Neural cell (in vitro differentiated cells): ENCODE measurements at regions not wholly inside any gene's neighbourhood (a gene's known extent, or its start where the extent isn't known, plus 50 kb on each side); places are given as distances from the start of the nearest gene placed in this dataset.

Experiments
- H2AFZ ChIP-seq: fragments of 200-600, 300-800 bp; sonication (generic), shearing (Covaris generic); 2 replicates; pipeline ENCODE4 v1.6.0; 2014; ENCODE audit warnings: low read depth, mild to moderate bottlenecking, antibody characterized with exemption, low read length, moderate library complexity
- H3F3A ChIP-seq: fragments of 200-600 bp; shearing (Covaris generic); 2 replicates; pipeline ENCODE4 v1.6.1; 2016; ENCODE audit warnings: mild to moderate bottlenecking, moderate library complexity, mixed read lengths, antibody characterized with exemption, low read length; ENCODE audit not compliant: insufficient read depth, poor library complexity, severe bottlenecking
- H3K27ac ChIP-seq: fragments of 200-600, 300-800 bp; sonication (generic), shearing (Covaris generic); 2 replicates; pipeline ENCODE4 v1.5.1; 2014; ENCODE audit warnings: mild to moderate bottlenecking, low read length, moderate library complexity
- H3K27me3 ChIP-seq: fragments of 300-800, 200-600 bp; sonication (generic), shearing (Covaris generic); 2 replicates; pipeline ENCODE4 v1.6.0; 2014; ENCODE audit warnings: mild to moderate bottlenecking, low read depth, low read length, moderate library complexity; ENCODE audit not compliant: insufficient read depth
- H3K36me3 ChIP-seq: fragments of 300-800, 200-600 bp; sonication (generic), shearing (Covaris generic); 2 replicates; pipeline ENCODE4 v1.5.1; 2014; ENCODE audit warnings: mild to moderate bottlenecking, antibody characterized with exemption, low read length, moderate library complexity; ENCODE audit not compliant: insufficient read depth
- H3K4me2 ChIP-seq: fragments of 300-800, 200-600 bp; sonication (generic), shearing (Covaris generic); 2 replicates; pipeline ENCODE4 v1.6.0; 2014; ENCODE audit warnings: mild to moderate bottlenecking, low read length
- H3K4me3 ChIP-seq: fragments of 300-800, 200-600 bp; sonication (generic), shearing (Covaris generic); 2 replicates; pipeline ENCODE4 v1.5.1; 2014; ENCODE audit warnings: mild to moderate bottlenecking, low read length, moderate library complexity
- H3K79me2 ChIP-seq: fragments of 200-600 bp; shearing (Covaris generic); replicated peaks from 2 replicates; pipeline ENCODE4 v1.6.0; 2014; ENCODE audit warnings: mild to moderate bottlenecking, low read length, moderate library complexity; ENCODE audit not compliant: insufficient read depth
- H3K9ac ChIP-seq: fragments of 300-800, 200-600 bp; sonication (generic), shearing (Covaris generic); 2 replicates; pipeline ENCODE4 v1.6.1; 2016; ENCODE audit warnings: mild to moderate bottlenecking, low read length, mixed read lengths
- H3K9me2 ChIP-seq: fragments of 200-600 bp; shearing (Covaris generic); 2 replicates; pipeline ENCODE4 v1.6.1; 2016; ENCODE audit warnings: mild to moderate bottlenecking, low read length, mixed read lengths; ENCODE audit not compliant: insufficient read depth
- H3K9me3 ChIP-seq: fragments of 200-600, 300-800 bp; sonication (generic), shearing (Covaris generic); 2 replicates; pipeline ENCODE4 v1.6.1; 2016; ENCODE audit warnings: mild to moderate bottlenecking, mixed run types, low read length, moderate library complexity, mixed read lengths
- H4K20me1 ChIP-seq: fragments of 200-600 bp; shearing (Covaris generic); 2 replicates; pipeline ENCODE4 v1.6.1; 2016; ENCODE audit warnings: mild to moderate bottlenecking, mixed run types; ENCODE audit not compliant: insufficient read depth
- CTCF ChIP-seq: fragments of 450-650 bp; IDR thresholded peaks from 2 replicates; pipeline ENCODE4 v1.5.1; 2014; ENCODE audit warnings: antibody characterized with exemption, mild to moderate bottlenecking, moderate library complexity; ENCODE audit not compliant: poor library complexity, severe bottlenecking
- EP300 ChIP-seq: fragments of 450-650 bp; conservative IDR thresholded peaks from 2 replicates; pipeline ENCODE4 v1.6.1; 2014; ENCODE audit warnings: antibody characterized with exemption, mild to moderate bottlenecking, moderate library complexity; ENCODE audit not compliant: poor library complexity, severe bottlenecking
- EZH2 ChIP-seq: fragments of 200-600, 300-800 bp; shearing (Covaris generic), sonication (generic); IDR thresholded peaks from 2 replicates; pipeline ENCODE4 v1.6.1; 2014; ENCODE audit warnings: antibody characterized with exemption, low read length, borderline replicate concordance, mild to moderate bottlenecking; ENCODE audit not compliant: insufficient read depth, poor library complexity, severe bottlenecking
- MXI1 ChIP-seq: fragments of 450-650 bp; conservative IDR thresholded peaks from 2 replicates; pipeline ENCODE4 v1.6.1; 2014; ENCODE audit warnings: antibody characterized with exemption, mild to moderate bottlenecking; ENCODE audit not compliant: poor library complexity, severe bottlenecking
- POLR2AphosphoS5 ChIP-seq: IDR thresholded peaks from 2 replicates; pipeline ENCODE4 v1.6.1; 2012
- RAD21 ChIP-seq: fragments of 450-650 bp; conservative IDR thresholded peaks from 2 replicates; pipeline ENCODE4 v1.6.1; 2014; ENCODE audit warnings: antibody characterized with exemption, mild to moderate bottlenecking, moderate library complexity
- REST ChIP-seq: IDR thresholded peaks from 2 replicates; pipeline ENCODE4 v1.6.1; 2012; ENCODE audit warnings: borderline replicate concordance
- SMC3 ChIP-seq: fragments of 450-650 bp; conservative IDR thresholded peaks from 2 replicates; pipeline ENCODE4 v1.6.1; 2014; ENCODE audit warnings: antibody characterized with exemption, mild to moderate bottlenecking, moderate library complexity; ENCODE audit not compliant: poor library complexity
- TAF1 ChIP-seq: IDR thresholded peaks from 2 replicates; pipeline ENCODE4 v1.6.1; 2012; ENCODE audit warnings: low read depth

GRCh38 chr4:96691521-96691920 lies 851.6 kb downstream of the PDHA2 start:
- Histone ChIP-seq H4K20me1 (no peaks in the 10 kb centered on the region), H3K9me2 (no peaks in the 10 kb centered on the region), H3K9me3 (no peaks in the 10 kb centered on the region), H3K9ac (no peak overlapping the region), H3K27me3 (no peaks in the 10 kb centered on the region), H3F3A (no peaks in the 10 kb centered on the region), H3K4me2 (no peak overlapping the region), H3K79me2 (no peaks in the 10 kb centered on the region), H3K27ac (no peak overlapping the region), H3K36me3 (no peaks in the 10 kb centered on the region), H2AFZ (no peak overlapping the region), H3K4me3 (no peak overlapping the region)
- TF ChIP-seq POLR2AphosphoS5 (no peak), EZH2 (no peak), REST (no peak), RAD21 (no peak), EP300 (no peak), SMC3 (no peak), MXI1 (no peak), TAF1 (no peak), CTCF (no peak)

GRCh38 chr4:96698831-96699230 lies 858.9 kb downstream of the PDHA2 start:
- Histone ChIP-seq H3K79me2 (no peaks in the 10 kb centered on the region), H3K9me3 (no peaks in the 10 kb centered on the region), H3K27me3 (no peaks in the 10 kb centered on the region), H3K9ac (no peak overlapping the region), H3K9me2 (no peaks in the 10 kb centered on the region), H3K4me2 (no peak overlapping the region), H2AFZ (no peak overlapping the region), H3K27ac (no peak overlapping the region), H3K4me3 (no peak overlapping the region), H3F3A (no peaks in the 10 kb centered on the region), H3K36me3 (no peaks in the 10 kb centered on the region), H4K20me1 (no peaks in the 10 kb centered on the region)
- TF ChIP-seq SMC3, result no peak
- no peak for TF ChIP-seq RAD21
- TF ChIP-seq REST, result no peak
